ENCODE measurements at regions not wholly inside any gene's neighbourhood (a gene's known extent, or its start where the extent isn't known, plus 50 kb on each side); places are given as distances from the start of the nearest gene placed in this dataset.

DNA sequence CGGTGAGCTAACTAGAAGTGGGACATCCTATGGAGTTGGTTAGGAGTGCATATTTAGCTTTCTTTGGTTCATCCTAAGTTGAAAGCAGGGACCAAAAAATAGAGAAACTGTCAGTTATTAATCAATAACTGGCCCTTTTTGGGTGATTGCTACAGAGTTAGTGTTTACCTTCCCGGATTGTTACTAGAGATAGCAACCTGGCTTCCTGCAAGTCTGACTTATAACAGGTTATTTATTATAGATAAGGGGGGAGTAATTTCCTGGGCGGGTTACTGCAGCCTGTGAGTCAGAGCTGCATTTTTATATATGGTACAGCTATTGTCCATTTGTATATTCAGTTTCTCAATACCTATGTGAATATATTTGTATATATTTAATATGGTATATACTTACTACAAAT, 522.0 kb downstream of the MFSD1 start:
- no peak overlapping the region for H3K4me3 ChIP-seq (ENCODE audit: low read depth, low read length)
- DNase-seq (ENCODE audit: low read depth): no peak
- no peak for TF ChIP-seq POLR2A (IDR thresholded peaks at IDR 0.05; ENCODE audit: extremely low read depth, insufficient read length)
- TF ChIP-seq, protein P1, sequence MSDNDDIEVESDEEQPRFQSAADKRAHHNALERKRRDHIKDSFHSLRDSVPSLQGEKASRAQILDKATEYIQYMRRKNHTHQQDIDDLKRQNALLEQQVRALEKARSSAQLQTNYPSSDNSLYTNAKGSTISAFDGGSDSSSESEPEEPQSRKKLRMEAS (IDR thresholded peaks at IDR 0.05; ENCODE audit: low read depth, low read length): no peak

DNA sequence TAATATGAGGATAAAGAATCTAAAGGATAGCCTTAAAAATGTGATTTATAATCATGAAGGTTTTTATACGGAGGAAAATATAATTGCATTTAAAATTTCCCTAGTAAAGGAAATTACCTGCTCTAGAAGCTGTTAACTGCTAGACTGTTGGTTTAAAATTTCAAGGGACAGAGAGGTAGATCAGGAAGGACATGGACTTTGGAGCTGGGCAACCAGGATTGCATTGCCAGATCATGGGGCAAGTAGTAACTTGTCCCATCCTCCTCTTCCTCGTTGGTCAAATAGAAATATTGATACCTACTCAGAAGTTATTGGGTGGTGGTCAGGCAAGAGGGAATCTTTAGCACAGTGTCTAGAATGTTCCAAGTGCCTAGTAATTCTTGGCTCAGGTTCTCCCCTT, 525.1 kb downstream of the MFSD1 start:
- TF ChIP-seq MYC (IDR thresholded peaks at IDR 0.05; ENCODE audit: low read depth, low read length) (no peak), POLR2A (IDR thresholded peaks at IDR 0.05; ENCODE audit: extremely low read depth, insufficient read length) (no peak)
- TF ChIP-seq, protein P2, sequence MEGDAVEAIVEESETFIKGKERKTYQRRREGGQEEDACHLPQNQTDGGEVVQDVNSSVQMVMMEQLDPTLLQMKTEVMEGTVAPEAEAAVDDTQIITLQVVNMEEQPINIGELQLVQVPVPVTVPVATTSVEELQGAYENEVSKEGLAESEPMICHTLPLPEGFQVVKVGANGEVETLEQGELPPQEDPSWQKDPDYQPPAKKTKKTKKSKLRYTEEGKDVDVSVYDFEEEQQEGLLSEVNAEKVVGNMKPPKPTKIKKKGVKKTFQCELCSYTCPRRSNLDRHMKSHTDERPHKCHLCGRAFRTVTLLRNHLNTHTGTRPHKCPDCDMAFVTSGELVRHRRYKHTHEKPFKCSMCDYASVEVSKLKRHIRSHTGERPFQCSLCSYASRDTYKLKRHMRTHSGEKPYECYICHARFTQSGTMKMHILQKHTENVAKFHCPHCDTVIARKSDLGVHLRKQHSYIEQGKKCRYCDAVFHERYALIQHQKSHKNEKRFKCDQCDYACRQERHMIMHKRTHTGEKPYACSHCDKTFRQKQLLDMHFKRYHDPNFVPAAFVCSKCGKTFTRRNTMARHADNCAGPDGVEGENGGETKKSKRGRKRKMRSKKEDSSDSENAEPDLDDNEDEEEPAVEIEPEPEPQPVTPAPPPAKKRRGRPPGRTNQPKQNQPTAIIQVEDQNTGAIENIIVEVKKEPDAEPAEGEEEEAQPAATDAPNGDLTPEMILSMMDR (IDR thresholded peaks at IDR 0.05; ENCODE audit: low read depth, low read length): no peak
- TF ChIP-seq, protein P1 (IDR thresholded peaks at IDR 0.05; ENCODE audit: low read depth, low read length): no peak
- DNase-seq (ENCODE audit: low read depth): no peak
- no peak overlapping the region for H3K4me3 ChIP-seq (ENCODE audit: low read depth, low read length)

DNA sequence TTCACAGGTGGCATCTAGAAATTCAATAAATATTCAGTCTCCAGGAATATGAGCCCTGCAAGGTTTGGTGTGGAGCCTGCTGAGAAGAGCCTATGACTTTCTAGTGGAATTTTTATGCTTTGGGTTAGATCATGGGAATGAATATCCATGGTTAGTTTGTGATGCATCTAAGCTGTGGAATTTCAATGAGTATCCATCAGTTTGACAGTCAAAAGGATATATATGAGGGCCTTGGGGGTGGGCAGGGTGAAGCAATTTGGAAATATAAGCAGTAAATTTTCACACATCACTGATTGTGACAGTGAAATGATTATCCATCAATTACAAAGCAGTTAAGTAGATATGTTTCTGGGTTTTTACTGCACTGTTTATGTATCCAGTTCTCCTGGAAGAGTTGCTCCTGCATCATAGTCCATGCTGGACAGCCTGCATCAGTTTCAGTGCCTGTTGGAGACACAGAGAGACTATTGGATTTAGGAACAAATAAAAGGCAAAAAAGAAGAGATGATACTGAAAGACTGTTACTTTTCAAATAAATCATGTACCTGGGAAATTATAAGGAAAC, 530.8 kb downstream of the MFSD1 start:
- no peak overlapping the region for H3K4me3 ChIP-seq (ENCODE audit: low read depth, low read length)
- DNase-seq (ENCODE audit: low read depth): no peak
- TF ChIP-seq MYC (IDR thresholded peaks at IDR 0.05; ENCODE audit: low read depth, low read length): no peak
- TF ChIP-seq, protein P2 (IDR thresholded peaks at IDR 0.05; ENCODE audit: low read depth, low read length): no peak
- TF ChIP-seq, protein P1 (IDR thresholded peaks at IDR 0.05; ENCODE audit: low read depth, low read length): no peak
- TF ChIP-seq POLR2A (IDR thresholded peaks at IDR 0.05; ENCODE audit: extremely low read depth, insufficient read length): no peak

- no peak overlapping the region for H3K4me3 ChIP-seq (ENCODE audit: low read depth, low read length)
- TF ChIP-seq, protein P1 (IDR thresholded peaks at IDR 0.05; ENCODE audit: low read depth, low read length): no peak
- no peak for TF ChIP-seq MYC (IDR thresholded peaks at IDR 0.05; ENCODE audit: low read depth, low read length)
- TF ChIP-seq POLR2A (IDR thresholded peaks at IDR 0.05; ENCODE audit: extremely low read depth, insufficient read length): no peak
- TF ChIP-seq, protein P2 (IDR thresholded peaks at IDR 0.05; ENCODE audit: low read depth, low read length): no peak
- no peak for DNase-seq (ENCODE audit: low read depth)
These were observed 537.3 kb downstream of the MFSD1 start for GRCh38 chr3:159339131-159339530.

GRCh38 chr3:159340877-159341500, 539.1 kb downstream of the MFSD1 start:
- H3K4me3 ChIP-seq (ENCODE audit: low read depth, low read length): no peak overlapping the region
- TF ChIP-seq, protein P1 (IDR thresholded peaks at IDR 0.05; ENCODE audit: low read depth, low read length): no peak
- TF ChIP-seq MYC (IDR thresholded peaks at IDR 0.05; ENCODE audit: low read depth, low read length): no peak
- TF ChIP-seq, protein P2 (IDR thresholded peaks at IDR 0.05; ENCODE audit: low read depth, low read length): no peak
- no peak for TF ChIP-seq POLR2A (IDR thresholded peaks at IDR 0.05; ENCODE audit: extremely low read depth, insufficient read length)
- no peak for DNase-seq (ENCODE audit: low read depth)

- TF ChIP-seq, protein P1 (IDR thresholded peaks at IDR 0.05; ENCODE audit: low read depth, low read length): no peak
- no peak for TF ChIP-seq MYC (IDR thresholded peaks at IDR 0.05; ENCODE audit: low read depth, low read length)
- TF ChIP-seq, protein P2 (IDR thresholded peaks at IDR 0.05; ENCODE audit: low read depth, low read length): no peak
- TF ChIP-seq POLR2A (IDR thresholded peaks at IDR 0.05; ENCODE audit: extremely low read depth, insufficient read length): no peak
- DNase-seq (ENCODE audit: low read depth): no peak
- no peak overlapping the region for H3K4me3 ChIP-seq (ENCODE audit: low read depth, low read length)
These were observed 544.5 kb downstream of the MFSD1 start for GRCh38 chr3:159346271-159346903.

Measured in NB4 (cell line).